COLO829 (cell line): ENCODE measurements at regions not wholly inside any gene's neighbourhood (a gene's known extent, or its start where the extent isn't known, plus 50 kb on each side); places are given as distances from the start of the nearest gene placed in this dataset.
"Not testable (repeated sequence)": the region's sequence is repeated elsewhere in the genome, so short reads cannot be mapped to it uniquely, and the experiment has no call there.

Experiments used
- DNase-seq: peaks from one replicate; pipeline ENCODE4 v3.0.0; 2012; ENCODE audit warnings: low spot score

DNA sequence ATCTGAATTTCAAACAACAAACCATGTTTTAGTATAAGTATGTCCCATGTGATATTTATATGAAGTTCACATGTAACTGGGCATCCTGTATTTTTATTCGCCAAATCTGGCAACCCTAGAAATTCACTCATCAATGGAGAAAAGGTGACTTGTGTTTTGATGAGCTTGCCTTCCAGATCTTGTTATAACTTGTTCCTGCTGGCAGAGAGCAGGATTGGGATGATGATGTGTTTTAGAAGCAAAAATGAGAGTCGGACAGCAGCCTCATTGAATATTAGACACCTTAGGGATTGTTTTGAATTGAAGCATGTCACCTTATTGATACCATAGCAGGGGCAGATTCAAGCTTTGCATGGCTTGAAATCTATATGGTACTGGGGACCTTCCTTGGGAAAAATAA is 85.4 kb upstream of the MED13 start:
- DNase-seq: no peak

DNA sequence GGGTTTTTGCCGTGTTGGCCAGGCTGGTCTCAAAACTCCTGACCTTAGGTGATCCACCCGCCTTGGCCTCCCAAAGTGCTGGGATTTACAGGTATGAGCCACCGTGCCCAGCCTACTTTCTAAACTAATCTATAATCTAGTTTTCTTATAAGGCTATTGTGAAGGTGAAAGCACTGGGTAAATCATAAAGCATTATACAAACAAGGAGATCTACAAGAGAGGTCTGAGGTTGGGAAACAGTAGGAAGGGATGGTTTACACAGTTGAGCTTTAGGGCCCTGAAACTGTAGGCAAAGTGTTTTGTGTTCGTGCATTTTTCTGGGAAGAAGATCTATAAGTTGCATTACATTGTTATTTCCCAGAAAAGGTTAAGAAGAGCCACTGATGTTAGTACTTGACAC is 84.9 kb upstream of the MED13 start:
- DNase-seq: no peak

DNA sequence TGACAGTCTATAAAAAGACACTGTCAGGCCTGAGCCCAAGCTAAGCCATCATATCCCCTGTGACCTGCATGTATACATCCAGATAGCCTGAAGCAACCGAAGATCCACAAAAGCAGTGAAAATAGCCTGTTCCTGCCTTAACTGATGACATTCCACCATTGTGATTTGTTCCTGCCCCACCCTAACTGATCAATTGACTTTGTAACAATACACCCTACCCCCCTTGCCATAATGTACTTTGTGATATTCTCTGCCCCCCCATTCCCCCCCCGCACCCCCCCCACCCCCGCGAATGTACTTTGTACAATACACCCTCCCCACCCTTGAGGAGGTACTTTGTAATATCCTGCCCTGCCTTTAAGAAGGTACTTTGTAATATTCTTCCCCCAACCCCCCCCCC is 82.2 kb upstream of the MED13 start:
- DNase-seq: no peak

DNA sequence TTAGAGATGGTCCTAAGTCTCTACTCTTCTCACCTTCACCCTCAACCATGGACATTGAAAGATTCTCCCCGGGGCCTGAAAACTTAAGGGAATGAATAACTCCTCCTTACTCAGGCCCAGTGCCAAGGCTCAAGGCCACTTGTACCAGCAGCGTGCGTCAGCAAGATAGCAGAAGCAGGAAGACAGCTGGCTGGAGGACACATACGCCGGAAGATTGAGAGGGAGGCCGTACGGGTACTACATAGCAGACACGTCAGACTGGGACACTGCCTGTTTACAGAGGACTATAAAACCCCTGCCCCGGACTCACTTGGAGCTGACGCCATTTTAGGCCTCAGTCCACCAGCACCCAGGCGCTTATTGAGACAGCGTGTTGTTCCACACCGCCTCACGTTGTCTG is 75.8 kb upstream of the MED13 start:
- DNase-seq: no peak

DNA sequence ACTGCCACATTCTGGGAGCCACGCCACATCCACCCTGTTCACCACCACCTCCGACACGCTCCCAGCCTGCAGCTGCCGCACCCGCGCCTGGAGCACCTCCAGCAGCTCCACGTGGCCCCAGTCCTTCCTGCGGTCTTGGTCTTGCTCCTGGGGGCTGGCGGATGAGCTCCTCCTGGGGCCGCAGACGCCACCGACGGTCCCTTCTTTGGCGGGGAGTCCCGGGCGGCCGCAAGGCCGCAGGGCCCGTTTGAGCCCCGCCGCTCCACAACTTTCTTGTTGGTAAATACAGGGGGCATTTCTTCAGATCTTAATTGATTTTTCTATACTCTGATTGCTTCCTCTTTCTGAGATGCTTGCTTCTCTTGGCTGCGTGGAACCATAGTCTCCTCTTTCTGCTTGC is 75.3 kb upstream of the MED13 start:
- DNase-seq: no peak

DNA sequence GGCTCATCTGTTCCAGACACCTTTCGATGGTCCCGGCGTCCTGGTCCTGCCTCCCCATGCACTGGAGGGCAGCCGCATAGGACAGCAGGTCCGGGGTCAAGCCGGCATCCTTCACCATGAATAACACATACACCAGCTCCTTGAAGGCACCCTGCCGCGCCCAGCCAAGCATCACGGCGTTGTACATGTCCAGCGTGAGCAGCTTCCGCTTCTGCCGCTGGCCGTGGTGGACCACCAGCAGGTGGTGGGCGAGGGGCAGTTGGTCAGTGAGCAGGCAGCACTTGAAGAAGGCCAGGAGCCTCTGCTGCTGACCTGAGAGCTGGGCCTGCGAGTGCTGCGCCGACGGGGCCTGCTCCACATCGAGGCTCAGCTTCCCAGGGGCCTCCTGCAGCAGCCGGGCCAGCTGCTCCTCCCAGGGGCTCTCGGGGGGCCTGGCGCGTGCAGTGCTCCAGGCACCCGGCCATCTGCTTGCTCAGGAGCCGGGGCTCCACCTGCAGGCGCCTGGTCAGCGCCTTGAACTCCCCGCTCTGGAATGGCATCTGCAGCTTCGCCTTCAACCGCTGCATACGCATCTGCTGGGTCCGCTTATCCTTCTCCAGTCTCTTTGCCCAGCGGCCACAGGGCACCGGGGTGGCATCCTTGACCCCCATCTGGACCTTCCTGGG is 74.7 kb upstream of the MED13 start:
- DNase-seq: not testable (repeated sequence)

DNA sequence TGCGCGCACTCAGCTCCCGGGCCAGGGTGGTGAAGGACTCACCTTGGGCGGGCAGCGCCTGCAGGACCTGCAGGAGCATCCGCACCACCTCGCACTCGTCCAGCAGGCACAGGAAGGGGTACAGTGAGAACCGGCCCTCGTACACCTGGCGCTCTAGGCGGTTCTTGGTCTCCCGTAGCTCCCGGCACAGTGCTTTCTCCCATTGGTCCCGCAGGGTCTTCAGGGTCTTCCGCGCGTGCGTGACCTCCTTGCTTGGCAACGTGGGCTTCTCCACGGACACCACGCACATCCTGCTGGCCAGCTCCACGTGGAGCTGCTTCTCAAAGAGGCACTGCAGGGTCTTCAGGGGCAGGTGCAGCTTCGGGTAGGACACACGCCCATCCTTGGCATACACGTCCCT is 74.1 kb upstream of the MED13 start:
- DNase-seq: no peak

DNA sequence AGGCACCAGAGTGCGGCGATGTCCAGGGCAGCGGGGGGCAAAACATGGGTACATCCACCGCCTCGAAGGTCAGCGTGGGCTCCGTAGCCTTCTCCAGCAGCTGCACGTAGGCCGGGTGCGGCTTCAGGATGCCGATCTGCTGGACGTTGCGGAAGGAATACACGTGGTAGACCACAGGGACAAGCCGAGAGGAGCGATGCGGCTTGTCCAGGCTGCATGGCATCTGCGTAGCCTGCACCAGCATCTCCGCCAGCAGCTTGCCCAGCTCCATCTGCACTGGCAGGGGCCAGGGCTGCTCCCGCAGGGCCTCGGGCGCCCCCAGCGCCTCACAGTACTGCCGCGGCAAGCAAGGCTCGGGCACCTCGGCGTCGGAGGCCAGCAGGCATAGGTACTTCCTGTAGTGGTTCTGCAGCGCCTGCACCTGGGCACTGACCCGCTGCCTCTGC is 73.6 kb upstream of the MED13 start:
- not testable (repeated sequence) for DNase-seq

DNA sequence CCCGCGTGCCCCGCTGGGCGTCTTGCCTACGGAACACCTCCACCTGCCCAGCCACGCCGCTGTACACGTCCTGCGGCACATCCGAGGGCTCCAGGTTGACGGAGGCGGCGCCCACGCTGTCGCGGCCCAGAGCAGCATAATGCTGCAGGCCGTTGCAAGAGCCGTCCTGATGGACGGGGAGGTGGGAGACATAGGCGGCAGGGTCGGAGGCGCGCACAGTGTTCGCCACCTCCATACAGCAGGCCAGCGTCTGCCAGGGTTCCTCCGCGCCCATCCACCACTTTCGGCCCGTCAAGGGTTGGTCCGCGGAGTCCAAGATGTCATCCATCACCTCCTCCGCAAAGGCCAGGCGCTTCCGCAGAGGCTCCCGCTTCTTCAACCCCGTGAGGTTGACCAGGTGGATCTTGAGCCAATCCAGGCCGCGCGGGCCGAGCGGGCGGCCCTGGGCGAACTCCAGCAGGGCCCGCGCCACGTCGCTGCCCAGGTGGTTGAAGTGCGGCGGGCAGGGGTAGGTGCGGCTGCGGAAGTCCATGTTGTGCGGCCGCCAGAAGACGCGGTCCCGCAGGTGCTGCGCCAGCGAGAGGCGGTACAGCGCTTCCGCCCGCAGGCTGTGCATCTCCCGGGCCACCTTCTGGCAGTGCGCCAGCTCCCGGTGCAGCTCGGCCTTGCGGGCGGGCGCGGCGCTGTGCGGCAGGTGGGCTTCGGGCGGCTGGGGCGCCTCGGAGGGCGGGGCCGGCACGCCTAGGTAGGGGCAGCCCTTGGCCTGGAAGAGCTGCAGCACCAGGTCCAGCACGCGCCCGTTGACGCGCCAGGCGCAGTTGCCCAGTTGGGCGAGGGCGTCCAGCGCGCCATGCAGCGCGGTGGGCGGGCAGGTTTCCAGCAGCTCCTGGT is 72.9 kb upstream of the MED13 start:
- DNase-seq: not testable (repeated sequence)

DNA sequence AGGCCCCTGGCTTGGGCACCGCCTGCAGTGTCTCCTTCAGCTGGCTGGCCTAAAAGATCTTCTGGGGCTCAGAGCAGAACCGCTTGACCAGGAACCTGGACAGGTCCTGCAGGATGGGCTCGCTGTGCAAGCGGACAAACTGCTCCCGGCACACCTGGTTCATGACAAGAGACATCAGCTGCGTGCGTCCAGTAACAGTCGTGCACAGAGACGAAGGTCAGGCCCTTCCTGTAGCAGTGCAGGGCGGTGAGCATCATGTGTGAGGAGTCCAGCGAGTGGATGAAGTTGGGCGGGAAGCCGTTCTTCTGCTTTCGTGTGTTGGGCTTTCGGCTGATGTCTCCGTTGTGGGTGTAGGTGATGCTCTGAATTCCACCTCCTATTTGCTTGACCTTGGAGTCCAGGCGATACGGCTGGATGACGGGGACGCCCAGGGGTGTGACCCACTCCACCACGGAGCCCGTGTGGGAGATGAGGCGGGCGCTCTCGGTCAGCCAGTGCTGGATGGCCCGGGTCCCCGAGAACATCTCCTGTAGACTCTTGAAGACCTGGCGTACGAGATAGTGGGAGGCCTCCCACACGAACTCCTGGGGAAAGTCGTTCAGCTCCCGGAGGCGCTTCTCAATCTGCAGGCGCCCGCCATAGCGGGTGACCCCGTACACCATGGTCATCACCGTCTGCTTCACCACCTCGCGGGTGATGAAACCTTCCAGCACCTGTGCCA is 72.1 kb upstream of the MED13 start:
- not testable (repeated sequence) for DNase-seq

DNA sequence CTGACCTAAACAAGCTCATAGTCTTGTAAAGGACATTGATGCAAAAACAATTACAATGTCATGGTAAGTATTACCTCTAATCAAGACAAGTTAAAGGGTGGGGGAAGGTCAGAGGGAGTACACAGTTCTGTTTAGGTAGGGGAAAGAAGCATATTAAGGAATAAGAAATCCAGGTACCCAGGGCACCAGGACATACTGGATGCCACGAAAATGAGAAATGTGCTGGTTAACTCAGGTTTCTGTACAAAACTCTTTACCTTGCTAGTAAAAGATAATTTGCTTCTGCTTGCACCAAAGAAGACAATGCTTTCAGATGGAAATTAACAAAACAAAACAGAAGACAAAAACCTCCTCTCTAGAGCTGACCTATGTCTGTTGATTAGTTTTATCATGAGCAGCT is 70.7 kb upstream of the MED13 start:
- DNase-seq: no peak

DNA sequence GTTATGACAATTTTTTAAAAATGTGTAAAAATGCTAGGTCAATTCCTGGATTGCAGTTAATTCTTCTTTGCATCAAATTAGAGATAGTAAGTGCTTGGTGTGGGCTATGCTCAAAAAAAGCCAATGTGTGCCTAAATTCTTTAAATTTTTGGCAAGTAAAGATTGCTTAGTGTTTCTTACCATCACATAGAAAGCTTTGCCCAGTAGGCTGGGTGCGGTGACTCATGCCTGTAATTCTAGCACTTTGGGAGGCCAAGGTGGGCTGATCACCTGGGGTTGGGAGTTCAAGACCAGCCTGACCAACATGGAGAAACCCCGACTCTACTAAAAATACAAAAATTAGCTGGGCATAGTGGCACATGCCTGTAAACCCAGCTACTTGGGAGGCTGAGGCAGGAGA is 70.0 kb upstream of the MED13 start:
- DNase-seq: not testable (repeated sequence)

DNA sequence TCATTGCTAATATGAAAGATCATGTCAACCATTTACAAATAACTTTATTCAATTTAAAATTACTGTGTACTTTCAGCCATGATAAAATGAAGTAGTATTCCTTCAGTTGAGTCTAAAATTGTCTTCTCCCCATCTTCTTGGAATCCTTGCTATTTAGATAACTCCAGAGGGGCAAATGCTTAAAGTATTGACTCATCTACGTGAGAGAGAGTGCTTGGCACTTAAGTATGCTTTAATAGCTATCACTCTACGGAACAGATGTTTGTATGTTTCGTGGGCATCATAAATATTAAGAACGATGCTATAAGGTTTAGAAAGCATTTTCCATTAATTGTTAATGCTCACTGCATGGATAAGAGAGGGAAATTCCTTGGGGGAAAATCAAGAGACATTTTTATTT is 69.3 kb upstream of the MED13 start:
- no peak for DNase-seq

DNA sequence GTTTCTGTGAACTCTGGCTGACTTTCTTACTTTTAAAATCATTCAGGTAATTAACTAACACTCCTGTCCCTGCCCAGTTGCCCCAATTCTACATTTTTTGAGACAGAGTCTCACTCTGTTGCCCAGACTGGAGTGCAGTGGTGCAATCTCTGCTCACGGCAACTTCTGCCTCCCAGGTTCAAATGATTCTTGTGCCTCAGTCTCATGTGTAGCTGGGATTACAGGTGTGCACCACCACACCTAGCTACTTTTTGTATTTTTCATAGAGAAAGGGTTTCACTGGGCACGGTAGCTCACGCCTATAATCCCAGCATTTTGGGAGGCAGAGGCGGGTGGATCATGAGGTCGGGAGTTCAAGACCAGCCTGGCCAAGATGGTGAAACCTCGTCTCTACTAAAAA is 66.2 kb upstream of the MED13 start:
- not testable (repeated sequence) for DNase-seq

DNA sequence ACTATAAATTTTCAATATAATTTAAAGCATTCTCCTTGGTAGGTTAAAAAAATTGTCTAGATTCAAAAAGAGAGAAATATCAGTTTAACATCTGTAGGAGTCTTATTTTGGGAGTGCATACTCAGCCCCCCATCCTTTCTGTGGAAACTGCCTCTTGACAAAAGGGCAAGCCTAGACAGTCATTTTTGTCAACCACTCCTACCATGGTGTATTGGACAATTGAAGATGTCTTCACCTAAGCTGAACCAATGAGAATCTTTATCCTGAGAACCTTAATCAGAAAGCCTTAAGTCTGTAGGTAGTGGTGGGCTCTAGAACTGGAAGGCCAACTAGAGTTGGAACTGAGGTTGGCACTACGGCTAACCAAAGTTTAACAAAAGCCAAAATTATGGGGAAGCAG is 65.7 kb upstream of the MED13 start:
- DNase-seq: no peak

DNA sequence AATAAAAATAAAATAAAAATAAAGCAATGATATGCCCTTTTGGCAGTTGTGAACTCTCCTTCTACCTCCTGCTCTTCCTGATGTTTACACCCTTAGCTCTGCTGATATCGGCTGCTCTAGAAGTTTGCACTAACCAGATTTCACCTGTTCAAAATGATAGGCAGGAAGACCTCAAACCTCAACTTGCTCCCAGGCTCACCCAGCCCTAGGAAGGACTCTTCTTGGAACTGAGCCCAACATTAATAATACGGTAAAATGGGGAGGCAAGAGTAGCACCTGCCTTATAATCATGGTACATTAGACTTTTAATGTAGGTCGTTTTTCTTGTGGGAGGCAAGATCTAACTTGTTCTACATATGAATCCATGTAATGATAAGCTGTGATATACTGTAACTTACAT is 61.2 kb upstream of the MED13 start:
- DNase-seq: no peak

DNA sequence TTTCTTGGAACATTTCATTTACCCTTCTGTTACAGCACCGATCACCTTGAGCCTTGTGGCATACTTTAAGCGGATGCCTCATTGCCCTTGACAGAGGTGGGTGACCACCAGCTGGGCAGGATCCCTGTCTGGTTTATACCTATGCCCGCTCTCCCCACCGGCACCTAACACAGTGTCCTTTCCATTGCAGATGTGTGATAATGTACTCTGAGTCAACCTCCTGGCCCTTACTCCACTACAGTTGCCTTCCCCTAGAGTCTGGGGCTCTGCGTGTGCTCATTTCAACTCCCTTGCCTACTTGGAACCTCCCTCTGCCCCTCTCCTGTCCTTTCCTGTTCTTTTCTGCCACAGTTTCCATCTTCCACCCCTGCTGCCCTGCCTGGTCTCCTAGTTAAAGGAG is 60.2 kb upstream of the MED13 start:
- no peak for DNase-seq

DNA sequence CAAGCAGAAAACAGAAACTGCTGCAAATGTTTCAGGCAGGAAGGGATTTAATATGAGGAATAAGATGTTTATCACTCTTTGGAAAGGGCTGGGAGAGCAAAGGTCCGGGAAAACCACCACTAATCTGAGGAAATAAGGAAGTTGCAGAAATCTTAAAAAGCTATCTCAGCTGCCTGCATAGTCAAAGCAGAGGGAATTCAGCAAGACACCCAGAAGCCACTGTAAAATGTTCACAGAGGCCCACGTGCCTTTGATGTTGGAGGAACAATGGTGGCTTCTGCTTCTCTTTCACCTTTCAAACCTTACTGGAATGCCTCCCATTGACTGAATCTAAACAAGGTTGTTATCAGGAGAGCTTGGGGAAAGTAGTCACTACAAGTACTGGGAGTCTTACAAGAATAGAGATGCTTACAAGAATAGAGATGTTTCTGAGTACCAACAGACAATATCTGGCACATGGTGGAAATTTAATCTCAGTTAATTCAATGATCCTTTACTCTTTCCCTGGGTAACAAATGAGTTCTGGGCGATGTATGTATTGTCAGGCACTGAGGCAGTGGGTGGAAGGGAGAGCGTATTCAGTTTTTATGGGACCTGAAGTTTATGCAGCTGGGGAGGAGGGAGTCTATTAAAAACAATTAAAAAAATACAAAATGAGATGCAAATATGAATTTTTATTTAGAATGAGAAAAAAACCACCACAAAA is 56.1 kb upstream of the MED13 start:
- DNase-seq: no peak

DNA sequence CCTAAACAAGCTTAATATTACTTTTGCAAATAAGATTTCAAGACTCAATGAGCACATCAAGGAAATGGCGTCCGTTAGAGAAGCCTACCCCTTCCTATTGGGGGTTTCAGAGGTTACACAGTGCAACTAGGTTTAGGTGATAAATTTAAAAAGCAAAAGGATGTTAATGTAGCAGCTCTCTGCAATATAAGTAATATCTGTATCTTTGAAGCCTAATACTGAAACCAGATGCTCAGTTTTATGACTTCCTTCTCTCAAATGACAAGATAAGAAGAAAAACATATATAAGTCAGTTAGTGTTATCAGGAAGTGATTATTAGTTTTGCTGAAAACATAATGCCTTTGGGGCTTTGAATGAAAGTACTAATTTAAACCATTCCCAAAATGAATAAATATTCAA is 54.3 kb upstream of the MED13 start:
- DNase-seq: no peak
